ENCODE measurements at regions not wholly inside any gene's neighbourhood (a gene's known extent, or its start where the extent isn't known, plus 50 kb on each side); places are given as distances from the start of the nearest gene placed in this dataset.

- no peak for TF ChIP-seq CTCF (IDR thresholded peaks at IDR 0.05; ENCODE audit: insufficient read depth, low read length, poor library complexity, severe bottlenecking)
- no peak overlapping the region for H3K4me3 ChIP-seq (ENCODE audit: low read depth, low read length)
- no peak for DNase-seq (ENCODE audit: low read depth)
- H3K36me3 ChIP-seq (ENCODE audit: control insufficient read depth, insufficient read depth, low read length), result no peaks in the 10 kb centered on the region
- H3K27me3 ChIP-seq (ENCODE audit: control insufficient read depth, insufficient read depth, low read length), result no peaks in the 10 kb centered on the region
These were observed 1912.8 kb upstream of the NUDT12 start for GRCh38 chr5:105475401-105475800.

DNA sequence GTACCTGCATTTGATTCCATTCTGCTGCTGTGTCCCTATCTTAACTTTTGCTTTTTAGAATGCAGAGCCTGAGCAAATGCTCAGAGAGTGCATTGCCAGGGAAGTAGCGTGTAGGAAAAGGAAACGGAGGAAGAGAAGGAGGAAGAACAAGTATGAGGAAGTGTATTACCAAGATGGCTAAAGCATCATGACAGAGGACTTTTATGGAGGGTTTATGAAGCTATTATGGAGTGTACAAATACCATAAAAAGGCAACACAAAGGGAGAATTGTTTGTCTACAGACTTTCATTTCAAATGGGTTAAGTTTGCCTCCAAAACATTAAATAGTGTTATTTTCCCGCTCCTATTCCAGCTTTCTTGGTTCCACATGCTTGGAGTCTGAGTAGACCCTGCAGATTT is 1899.8 kb upstream of the NUDT12 start:
- H3K4me3 ChIP-seq (ENCODE audit: low read depth, low read length), result no peak overlapping the region
- TF ChIP-seq CTCF (IDR thresholded peaks at IDR 0.05; ENCODE audit: insufficient read depth, low read length, poor library complexity, severe bottlenecking), result no peak
- no peaks in the 10 kb centered on the region for H3K36me3 ChIP-seq (ENCODE audit: control insufficient read depth, insufficient read depth, low read length)
- no peaks in the 10 kb centered on the region for H3K27me3 ChIP-seq (ENCODE audit: control insufficient read depth, insufficient read depth, low read length)
- DNase-seq (ENCODE audit: low read depth), result no peak

GRCh38 chr5:105460721-105461120 is 1898.1 kb upstream of the NUDT12 start:
- H3K4me3 ChIP-seq (ENCODE audit: low read depth, low read length), result no peak overlapping the region
- H3K36me3 ChIP-seq (ENCODE audit: control insufficient read depth, insufficient read depth, low read length), result no peaks in the 10 kb centered on the region
- no peak for DNase-seq (ENCODE audit: low read depth)
- TF ChIP-seq CTCF (IDR thresholded peaks at IDR 0.05; ENCODE audit: insufficient read depth, low read length, poor library complexity, severe bottlenecking), result no peak
- no peaks in the 10 kb centered on the region for H3K27me3 ChIP-seq (ENCODE audit: control insufficient read depth, insufficient read depth, low read length)

- DNase-seq (ENCODE audit: low read depth), result no peak
- no peaks in the 10 kb centered on the region for H3K27me3 ChIP-seq (ENCODE audit: control insufficient read depth, insufficient read depth, low read length)
- no peak for TF ChIP-seq CTCF (IDR thresholded peaks at IDR 0.05; ENCODE audit: insufficient read depth, low read length, poor library complexity, severe bottlenecking)
- no peak overlapping the region for H3K4me3 ChIP-seq (ENCODE audit: low read depth, low read length)
- H3K36me3 ChIP-seq (ENCODE audit: control insufficient read depth, insufficient read depth, low read length), result no peaks in the 10 kb centered on the region
These were observed 1890.7 kb upstream of the NUDT12 start for GRCh38 chr5:105453216-105453807.

DNA sequence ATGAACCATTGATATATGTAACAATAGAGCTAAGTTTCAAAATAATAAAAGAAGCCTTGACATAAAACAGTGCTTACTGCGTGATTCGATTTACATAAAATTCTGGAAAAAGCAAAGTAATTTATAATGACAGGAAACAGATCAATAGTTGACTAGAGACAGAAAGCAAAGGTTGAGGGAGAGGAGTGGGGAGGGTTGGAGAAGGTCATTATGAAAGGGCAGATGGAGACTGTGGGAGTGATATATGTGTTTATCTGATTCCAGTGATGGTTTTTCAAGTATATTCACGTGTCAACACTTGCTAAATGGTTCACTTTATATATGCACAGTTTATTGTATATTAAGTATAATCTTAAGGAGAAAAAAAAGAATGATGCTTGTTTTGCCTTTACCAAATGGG is 1885.7 kb upstream of the NUDT12 start:
- TF ChIP-seq CTCF (IDR thresholded peaks at IDR 0.05; ENCODE audit: insufficient read depth, low read length, poor library complexity, severe bottlenecking), result no peak
- DNase-seq (ENCODE audit: low read depth), result no peak
- no peaks in the 10 kb centered on the region for H3K27me3 ChIP-seq (ENCODE audit: control insufficient read depth, insufficient read depth, low read length)
- no peaks in the 10 kb centered on the region for H3K36me3 ChIP-seq (ENCODE audit: control insufficient read depth, insufficient read depth, low read length)
- no peak overlapping the region for H3K4me3 ChIP-seq (ENCODE audit: low read depth, low read length)

DNA sequence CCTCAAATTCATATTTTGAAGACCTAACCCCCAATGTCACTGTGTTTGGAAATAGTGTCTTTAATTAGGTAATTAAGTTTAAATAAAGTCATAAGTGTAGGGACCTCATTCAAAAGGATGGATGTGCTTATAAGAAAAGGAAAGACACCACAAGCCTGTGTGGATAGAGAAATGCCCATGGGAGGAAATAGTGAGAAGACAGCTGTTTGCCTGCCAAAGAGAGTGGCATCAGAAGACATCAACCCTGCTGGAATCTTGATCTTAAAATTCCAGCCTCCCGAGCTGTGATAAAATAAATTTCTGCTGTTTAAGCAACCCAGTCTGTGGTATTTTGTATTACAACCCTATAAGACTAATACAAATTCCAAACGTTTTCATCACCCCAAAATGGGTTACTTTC is 1867.9 kb upstream of the NUDT12 start:
- H3K4me3 ChIP-seq (ENCODE audit: low read depth, low read length), result no peak overlapping the region
- TF ChIP-seq CTCF (IDR thresholded peaks at IDR 0.05; ENCODE audit: insufficient read depth, low read length, poor library complexity, severe bottlenecking), result no peak

More for the DNA sequence above, 1867.9 kb upstream of the NUDT12 start:
- DNase-seq (ENCODE audit: low read depth), result no peak
- Histone ChIP-seq H3K27me3 (ENCODE audit: control insufficient read depth, insufficient read depth, low read length) (no peaks in the 10 kb centered on the region), H3K36me3 (ENCODE audit: control insufficient read depth, insufficient read depth, low read length) (no peaks in the 10 kb centered on the region)
